ENCODE measurements at regions not wholly inside any gene's neighbourhood (a gene's known extent, or its start where the extent isn't known, plus 50 kb on each side); places are given as distances from the start of the nearest gene placed in this dataset.

DNA sequence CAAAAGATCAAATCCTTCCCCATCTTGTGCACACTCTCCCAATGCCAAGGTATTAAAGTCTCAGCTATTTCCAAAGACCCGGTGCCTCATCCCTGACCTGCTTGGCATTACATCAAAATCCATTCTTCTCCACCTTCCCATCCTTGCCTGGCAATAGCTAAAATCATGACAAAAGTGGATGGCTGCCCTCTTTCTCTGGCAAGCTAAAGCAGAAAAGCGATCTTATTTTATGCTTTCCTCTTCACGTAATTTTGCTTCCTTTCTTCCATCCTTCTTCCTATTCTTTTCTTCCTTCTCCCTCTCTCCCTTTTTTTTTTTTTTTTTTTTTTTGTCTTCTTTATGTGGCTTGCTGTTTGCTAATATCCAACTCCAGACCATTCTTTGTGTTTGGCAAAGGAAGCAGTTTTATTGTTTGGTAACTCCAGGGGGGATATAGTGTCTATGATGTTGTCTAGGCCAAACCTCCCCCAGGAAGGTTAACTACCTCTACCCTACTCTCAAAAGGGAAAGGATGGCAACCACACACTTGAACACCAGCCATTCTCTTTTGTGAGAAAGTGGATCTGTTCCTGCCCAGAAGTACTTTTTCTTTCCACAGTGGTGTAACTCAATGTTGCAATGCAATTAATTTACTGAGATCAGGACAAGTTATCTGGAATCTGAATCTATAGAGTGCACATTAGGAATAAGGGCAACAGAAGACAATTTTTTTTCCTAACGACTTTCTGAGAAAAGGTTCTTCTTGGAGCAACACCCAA lies 120.9 kb upstream of the TMEM161B start:
- TF ChIP-seq, protein P1, sequence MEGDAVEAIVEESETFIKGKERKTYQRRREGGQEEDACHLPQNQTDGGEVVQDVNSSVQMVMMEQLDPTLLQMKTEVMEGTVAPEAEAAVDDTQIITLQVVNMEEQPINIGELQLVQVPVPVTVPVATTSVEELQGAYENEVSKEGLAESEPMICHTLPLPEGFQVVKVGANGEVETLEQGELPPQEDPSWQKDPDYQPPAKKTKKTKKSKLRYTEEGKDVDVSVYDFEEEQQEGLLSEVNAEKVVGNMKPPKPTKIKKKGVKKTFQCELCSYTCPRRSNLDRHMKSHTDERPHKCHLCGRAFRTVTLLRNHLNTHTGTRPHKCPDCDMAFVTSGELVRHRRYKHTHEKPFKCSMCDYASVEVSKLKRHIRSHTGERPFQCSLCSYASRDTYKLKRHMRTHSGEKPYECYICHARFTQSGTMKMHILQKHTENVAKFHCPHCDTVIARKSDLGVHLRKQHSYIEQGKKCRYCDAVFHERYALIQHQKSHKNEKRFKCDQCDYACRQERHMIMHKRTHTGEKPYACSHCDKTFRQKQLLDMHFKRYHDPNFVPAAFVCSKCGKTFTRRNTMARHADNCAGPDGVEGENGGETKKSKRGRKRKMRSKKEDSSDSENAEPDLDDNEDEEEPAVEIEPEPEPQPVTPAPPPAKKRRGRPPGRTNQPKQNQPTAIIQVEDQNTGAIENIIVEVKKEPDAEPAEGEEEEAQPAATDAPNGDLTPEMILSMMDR (conservative IDR thresholded peaks at IDR 0.05; ENCODE audit: low read depth, low read length): no peak
- TF ChIP-seq NFE2L2 (IDR thresholded peaks at IDR 0.05; ENCODE audit: low read depth, low read length) (no peak), SMC3 (IDR thresholded peaks at IDR 0.05; ENCODE audit: low read depth, low read length) (no peak), RAD21 (IDR thresholded peaks at IDR 0.05; ENCODE audit: low read length) (no peak), POLR2A (IDR thresholded peaks at IDR 0.05; ENCODE audit: low read depth, low read length) (no peak)

Measured in IMR-90 (cell line).